ENCODE measurements at regions not wholly inside any gene's neighbourhood (a gene's known extent, or its start where the extent isn't known, plus 50 kb on each side); places are given as distances from the start of the nearest gene placed in this dataset.

- no peak overlapping the region for H4K8ac ChIP-seq (replicated peaks; ENCODE audit: insufficient read length, low read depth, low read length)
- H3K23me2 ChIP-seq (ENCODE audit: insufficient read length, low read depth, low read length, poor library complexity, severe bottlenecking): no peaks in the 10 kb centered on the region
- H3K4me1 ChIP-seq (ENCODE audit: insufficient read depth, low read length): no peaks in the 10 kb centered on the region
- no peaks in the 10 kb centered on the region for H4K20me1 ChIP-seq (ENCODE audit: control insufficient read depth, insufficient read depth, insufficient read length)
- no peak for TF ChIP-seq CTCF (conservative IDR thresholded peaks at IDR 0.05)
- H3K9me3 ChIP-seq (ENCODE audit: control insufficient read depth, low read depth, low read length): no peaks in the 10 kb centered on the region
- no peaks in the 10 kb centered on the region for H3K79me2 ChIP-seq (ENCODE audit: insufficient read depth, low read length)
- DNase-seq: no peak
- Mint-ChIP-seq H3K27me3 (ENCODE audit: low read depth) (no peaks in the 10 kb centered on the region), H3K9me3 (peaks cover 2 to 7% of the 10 kb centered on the region in 2 experiments; a peak in 3 of 5 replicates), H3K4me1 (no peaks in the 10 kb centered on the region), H3K36me3 (ENCODE audit: insufficient read depth in 1 of 3, low read depth in 3 of 3) (peaks cover 0 to 8% (median 0%) of the 10 kb centered on the region in 3 experiments; a peak in 1 of 7 replicates), H3K4me3 (no peak overlapping the region), H3K27ac (no peak overlapping the region)
- H2BK20ac ChIP-seq (ENCODE audit: low read depth, low read length, poor library complexity, severe bottlenecking): no peak overlapping the region
- no peak overlapping the region for H4K5ac ChIP-seq (ENCODE audit: insufficient read length, low read depth, low read length)
- H3K27me3 ChIP-seq (ENCODE audit: insufficient read depth, low read length): no peaks in the 10 kb centered on the region
- no peak overlapping the region for H3T11ph ChIP-seq (ENCODE audit: low read length)
- no peak overlapping the region for H3K23ac ChIP-seq (ENCODE audit: insufficient read length, low read depth, low read length)
- H3K4ac ChIP-seq (ENCODE audit: low read depth, low read length): no peak overlapping the region
- no peak overlapping the region for H3K4me2 ChIP-seq (ENCODE audit: insufficient read depth, insufficient read length, low read length)
- no peak overlapping the region for H4K91ac ChIP-seq (ENCODE audit: insufficient read length, low read depth, low read length)
- no peak overlapping the region for H3K18ac ChIP-seq (ENCODE audit: insufficient read length, low read depth, low read length)
- H2BK5ac ChIP-seq (ENCODE audit: insufficient read length, low read length): no peak overlapping the region
- no peak overlapping the region for H2AK5ac ChIP-seq (ENCODE audit: insufficient read length, low read length)
- H3K56ac ChIP-seq (ENCODE audit: insufficient read length, low read depth, low read length): no peak overlapping the region
- H2BK12ac ChIP-seq (ENCODE audit: insufficient read length, low read depth, low read length): no peak overlapping the region
- no CpG with 5 or more reads among the region's 4 CpGs for WGBS (ENCODE audit: extremely low coverage, insufficient read length, low lambda C conversion rate)
- no peak overlapping the region for H2AFZ ChIP-seq (ENCODE audit: low read length)
- no peak overlapping the region for H3K27ac ChIP-seq (ENCODE audit: insufficient read length, low read depth, low read length)
- H3K14ac ChIP-seq (ENCODE audit: insufficient read depth, low read length): no peak overlapping the region
- H2BK15ac ChIP-seq (ENCODE audit: low read depth, low read length): no peak overlapping the region
- no peak overlapping the region for H2BK120ac ChIP-seq (ENCODE audit: low read depth, low read length, poor library complexity, severe bottlenecking)
- no peak overlapping the region for H3K9ac ChIP-seq (ENCODE audit: extremely low read depth, insufficient read length, low read length)
- no peaks in the 10 kb centered on the region for H3K79me1 ChIP-seq (ENCODE audit: insufficient read depth, low read depth, low read length, poor library complexity, severe bottlenecking)
These were observed 98.6 kb upstream of the TTC29 start for GRCh38 chr4:147044241-147044640.

All from H9 (cell line).